GM10266 (cell line): ENCODE measurements at regions not wholly inside any gene's neighbourhood (a gene's known extent, or its start where the extent isn't known, plus 50 kb on each side); places are given as distances from the start of the nearest gene placed in this dataset.
"Not testable (repeated sequence)": the region's sequence is repeated elsewhere in the genome, so short reads cannot be mapped to it uniquely, and the experiment has no call there.

ENCODE experiments used
- DNase-seq: peaks from one replicate; pipeline ENCODE4 v3.0.0; 2012; ENCODE audit errors: extremely low spot score
- CTCF ChIP-seq: IDR thresholded peaks from 2 replicates; pipeline ENCODE4 v1.5.1; 2012; ENCODE audit warnings: mild to moderate bottlenecking, low read depth; ENCODE audit not compliant: control insufficient read depth, insufficient read depth; ENCODE audit errors: missing control alignments

GRCh38 chr1:214095896-214096295 lies 108.1 kb downstream of the PROX1 start:
- not testable (repeated sequence) for DNase-seq

- TF ChIP-seq CTCF: no peak
- no peak for DNase-seq
Measured at GRCh38 chr1:214101246-214101645, 113.5 kb downstream of the PROX1 start.

- no peak for TF ChIP-seq CTCF
- no peak for DNase-seq
Measured at GRCh38 chr1:214101828-214102227, 114.1 kb downstream of the PROX1 start.

GRCh38 chr1:214102907-214103306 lies 115.1 kb downstream of the PROX1 start:
- TF ChIP-seq CTCF: no peak
- no peak for DNase-seq

GRCh38 chr1:214103778-214104177 lies 116.0 kb downstream of the PROX1 start:
- TF ChIP-seq CTCF: no peak
- DNase-seq: no peak

- DNase-seq: no peak
- no peak for TF ChIP-seq CTCF
Measured at GRCh38 chr1:214106375-214106774, 118.6 kb downstream of the PROX1 start.

GRCh38 chr1:214107322-214108096 lies 119.7 kb downstream of the PROX1 start:
- DNase-seq: no peak
- TF ChIP-seq CTCF: no peak

GRCh38 chr1:214108097-214108446 lies 120.3 kb downstream of the PROX1 start:
- no peak for TF ChIP-seq CTCF
- DNase-seq: no peak
